ENCODE measurements at regions not wholly inside any gene's neighbourhood (a gene's known extent, or its start where the extent isn't known, plus 50 kb on each side); places are given as distances from the start of the nearest gene placed in this dataset.

- Mint-ChIP-seq H3K36me3 (ENCODE audit: low read depth) (no peaks in the 10 kb centered on the region), H3K4me1 (no peaks in the 10 kb centered on the region), H3K4me3 (no peak overlapping the region), H3K9me3 (no peaks in the 10 kb centered on the region), H3K27me3 (peaks cover 4% of the 10 kb centered on the region), H3K27ac (no peak overlapping the region)
- POLR2A ChIA-PET: no interaction called here
- DNase-seq: no peak
- CTCF ChIA-PET: no interaction called here
Measured at GRCh38 chr17:34761646-34762045, 182.3 kb downstream of the TMEM132E start.

- H3K27me3 Mint-ChIP-seq: peaks cover 4% of the 10 kb centered on the region
- H3K4me1 Mint-ChIP-seq: no peaks in the 10 kb centered on the region
- ChIA-PET POLR2A (no interaction called here), CTCF (no interaction called here)
- no peak overlapping the region for H3K4me3 Mint-ChIP-seq
- H3K9me3 Mint-ChIP-seq: no peaks in the 10 kb centered on the region
- H3K27ac Mint-ChIP-seq: no peak overlapping the region
- no peaks in the 10 kb centered on the region for H3K36me3 Mint-ChIP-seq (ENCODE audit: low read depth)
- DNase-seq: no peak
Measured at GRCh38 chr17:34760931-34761495, 181.6 kb downstream of the TMEM132E start.

- CTCF ChIA-PET: no interaction called here
- POLR2A ChIA-PET: no interaction called here
- Mint-ChIP-seq H3K4me1 (no peaks in the 10 kb centered on the region), H3K27ac (no peak overlapping the region), H3K36me3 (ENCODE audit: low read depth) (no peaks in the 10 kb centered on the region), H3K4me3 (no peak overlapping the region), H3K9me3 (no peaks in the 10 kb centered on the region), H3K27me3 (peaks cover 7% of the 10 kb centered on the region)
- DNase-seq: no peak
Measured at GRCh38 chr17:34758718-34759117, 179.3 kb downstream of the TMEM132E start.

- POLR2A ChIA-PET: no interaction called here
- Mint-ChIP-seq H3K9me3 (no peaks in the 10 kb centered on the region), H3K4me1 (no peaks in the 10 kb centered on the region), H3K36me3 (ENCODE audit: low read depth) (no peaks in the 10 kb centered on the region), H3K27me3 (peaks cover 9% of the 10 kb centered on the region), H3K4me3 (no peak overlapping the region), H3K27ac (no peak overlapping the region)
- DNase-seq: no peak
- CTCF ChIA-PET: no interaction called here
Measured at GRCh38 chr17:34758316-34758715, 178.9 kb downstream of the TMEM132E start.

- ChIA-PET CTCF (no interaction called here), POLR2A (no interaction called here)
- Mint-ChIP-seq H3K27me3 (peaks cover 8% of the 10 kb centered on the region), H3K4me3 (no peak overlapping the region), H3K27ac (no peak overlapping the region), H3K36me3 (ENCODE audit: low read depth) (no peaks in the 10 kb centered on the region), H3K9me3 (no peaks in the 10 kb centered on the region), H3K4me1 (no peaks in the 10 kb centered on the region)
- no peak for DNase-seq
Measured at GRCh38 chr17:34757611-34758010, 178.2 kb downstream of the TMEM132E start.

GRCh38 chr17:34757106-34757505 lies 177.7 kb downstream of the TMEM132E start:
- DNase-seq: no peak
- H3K36me3 Mint-ChIP-seq (ENCODE audit: low read depth): no peaks in the 10 kb centered on the region
- no peak overlapping the region for H3K4me3 Mint-ChIP-seq
- H3K27me3 Mint-ChIP-seq: peaks cover 10% of the 10 kb centered on the region
- H3K27ac Mint-ChIP-seq: no peak overlapping the region
- ChIA-PET POLR2A (no interaction called here), CTCF (no interaction called here)
- H3K9me3 Mint-ChIP-seq: no peaks in the 10 kb centered on the region
- no peaks in the 10 kb centered on the region for H3K4me1 Mint-ChIP-seq

GRCh38 chr17:34756637-34757021 lies 177.2 kb downstream of the TMEM132E start:
- CTCF ChIA-PET: no interaction called here
- H3K36me3 Mint-ChIP-seq (ENCODE audit: low read depth): no peaks in the 10 kb centered on the region
- H3K27ac Mint-ChIP-seq: no peak overlapping the region
- H3K4me1 Mint-ChIP-seq: no peaks in the 10 kb centered on the region
- POLR2A ChIA-PET: no interaction called here
- H3K27me3 Mint-ChIP-seq: peaks cover 10% of the 10 kb centered on the region
- H3K4me3 Mint-ChIP-seq: no peak overlapping the region
- no peak for DNase-seq
- no peaks in the 10 kb centered on the region for H3K9me3 Mint-ChIP-seq

- ChIA-PET POLR2A (no interaction called here), CTCF (interaction anchor here (0.6 kb wide), 2 partner anchors 12 kb away, joined by 3 read pairs; no protein-coding TSS in a partner anchor)
- no peak for DNase-seq
- H3K27ac Mint-ChIP-seq: no peak overlapping the region
- H3K36me3 Mint-ChIP-seq (ENCODE audit: low read depth): no peaks in the 10 kb centered on the region
- H3K4me1 Mint-ChIP-seq: no peaks in the 10 kb centered on the region
- H3K4me3 Mint-ChIP-seq: no peak overlapping the region
- H3K27me3 Mint-ChIP-seq: peaks cover 10% of the 10 kb centered on the region
- H3K9me3 Mint-ChIP-seq: no peaks in the 10 kb centered on the region
Measured at GRCh38 chr17:34755981-34756636, 176.7 kb downstream of the TMEM132E start.

GRCh38 chr17:34755371-34755770 lies 176.0 kb downstream of the TMEM132E start:
- ChIA-PET POLR2A (no interaction called here), CTCF (interaction anchor here (0.6 kb wide), 2 partner anchors 11 to 13 kb away, joined by 3 read pairs; no protein-coding TSS in a partner anchor)
- no peak for DNase-seq
- Mint-ChIP-seq H3K27ac (no peak overlapping the region), H3K4me1 (no peaks in the 10 kb centered on the region), H3K36me3 (ENCODE audit: low read depth) (no peaks in the 10 kb centered on the region), H3K27me3 (peaks cover 11% of the 10 kb centered on the region), H3K9me3 (no peaks in the 10 kb centered on the region), H3K4me3 (no peak overlapping the region)

GRCh38 chr17:34750004-34750403 lies 170.6 kb downstream of the TMEM132E start:
- Mint-ChIP-seq H3K4me1 (no peaks in the 10 kb centered on the region), H3K27me3 (peaks cover 33% of the 10 kb centered on the region), H3K27ac (no peak overlapping the region), H3K36me3 (ENCODE audit: low read depth) (no peaks in the 10 kb centered on the region), H3K9me3 (no peaks in the 10 kb centered on the region), H3K4me3 (no peak overlapping the region)
- POLR2A ChIA-PET: no interaction called here
- CTCF ChIA-PET: no interaction called here
- DNase-seq: no peak

GRCh38 chr17:34741967-34742366 lies 162.6 kb downstream of the TMEM132E start:
- Mint-ChIP-seq H3K27ac (no peak overlapping the region), H3K36me3 (ENCODE audit: low read depth) (no peaks in the 10 kb centered on the region), H3K27me3 (peaks cover 12% of the 10 kb centered on the region), H3K9me3 (no peaks in the 10 kb centered on the region), H3K4me1 (no peaks in the 10 kb centered on the region), H3K4me3 (no peak overlapping the region)
- DNase-seq: no peak
- POLR2A ChIA-PET: no interaction called here
- CTCF ChIA-PET: no interaction called here

- no peaks in the 10 kb centered on the region for H3K9me3 Mint-ChIP-seq
- CTCF ChIA-PET: interaction anchor here (0.9 to 1.1 kb wide), 3 partner anchors 12 to 49 kb away, joined by 3 read pairs; no protein-coding TSS in a partner anchor
- H3K27ac Mint-ChIP-seq: no peak overlapping the region
- H3K4me3 Mint-ChIP-seq: no peak overlapping the region
- POLR2A ChIA-PET: no interaction called here
- H3K4me1 Mint-ChIP-seq: no peaks in the 10 kb centered on the region
- DNase-seq: no peak
- no peaks in the 10 kb centered on the region for H3K36me3 Mint-ChIP-seq (ENCODE audit: low read depth)
- H3K27me3 Mint-ChIP-seq: peaks cover 9% of the 10 kb centered on the region
Measured at GRCh38 chr17:34740565-34741520, 161.5 kb downstream of the TMEM132E start.

GRCh38 chr17:34739386-34739785 lies 160.0 kb downstream of the TMEM132E start:
- Mint-ChIP-seq H3K4me1 (no peaks in the 10 kb centered on the region), H3K27me3 (peaks cover 9% of the 10 kb centered on the region), H3K27ac (no peak overlapping the region), H3K4me3 (no peak overlapping the region), H3K9me3 (no peaks in the 10 kb centered on the region), H3K36me3 (ENCODE audit: low read depth) (no peaks in the 10 kb centered on the region)
- ChIA-PET CTCF (interaction anchor here (1.0 to 1.1 kb wide), 2 partner anchors 11 to 33 kb away, joined by 3 read pairs; no protein-coding TSS in a partner anchor), POLR2A (no interaction called here)
- DNase-seq: no peak

All from activated CD4-positive, alpha-beta T cell treated with anti-CD3 and anti-CD28 coated beads, Interleukin-2, amount 10 ng/mL, durations not matched to agents 7 days and 5 days (primary cell).